AG04449 (cell line): ENCODE measurements at regions not wholly inside any gene's neighbourhood (a gene's known extent, or its start where the extent isn't known, plus 50 kb on each side); places are given as distances from the start of the nearest gene placed in this dataset.

Experiments
- CTCF ChIA-PET: fragments of 350-600 bp; formaldehyde crosslinking; extraction: SDS; loops from one replicate; lab custom pipeline; 2021; ENCODE audit warnings: antibody characterized with exemption; lab: Yijun Ruan, JAX
- POLR2A ChIA-PET: fragments of 400-600, 350-600 bp; formaldehyde crosslinking; extraction: SDS; loops from one replicate; lab custom pipeline; 2020; ENCODE audit warnings: antibody characterized with exemption, inconsistent platforms; lab: Yijun Ruan, JAX
- DNase-seq: peaks from one replicate; pipeline ENCODE4 v3.0.0-alpha.2; 2010; ENCODE audit warnings: low read depth, low spot score
- H3K4me3 ChIP-seq: 2 replicates; pipeline ENCODE4 v1.5.1; 2011; ENCODE audit warnings: low read depth, mild to moderate bottlenecking, control low read depth, low read length
- CTCF ChIP-seq: IDR thresholded peaks from one replicate; pipeline ENCODE4 v1.5.1; 2011; ENCODE audit warnings: mild to moderate bottlenecking, moderate library complexity, low read length, control low read depth, inconsistent platforms; ENCODE audit not compliant: insufficient read depth; ENCODE audit errors: missing control alignments

- DNase-seq: no peak
- CTCF ChIA-PET: interaction anchor here (2.5 to 3.4 kb wide), 2 partner anchors 74 to 160 kb away, joined by 10 to 12 read pairs; no protein-coding TSS in a partner anchor
- POLR2A ChIA-PET: interaction anchor here (0.6 kb wide), 2 partner anchors 15 to 122 kb away, joined by 3 to 5 read pairs; no protein-coding TSS in a partner anchor
- no peak overlapping the region for H3K4me3 ChIP-seq
- no peak for TF ChIP-seq CTCF
Measured at GRCh38 chr1:201634261-201634660, 95.3 kb downstream of the NAV1 start.

- no peak for TF ChIP-seq CTCF
- no peak overlapping the region for H3K4me3 ChIP-seq
- ChIA-PET POLR2A (interaction anchor here (1.0 to 1.1 kb wide), 3 partner anchors 11 to 54 kb away, joined by 3 to 5 read pairs (median 5); no protein-coding TSS in a partner anchor), CTCF (interaction anchor here (0.9 to 3.4 kb wide), 9 partner anchors 11 to 158 kb away, joined by 3 to 13 read pairs (median 4); no protein-coding TSS in a partner anchor)
- DNase-seq: no peak
Measured at GRCh38 chr1:201636097-201636496, 97.2 kb downstream of the NAV1 start.

GRCh38 chr1:201636510-201636971 is 97.6 kb downstream of the NAV1 start:
- no peak for TF ChIP-seq CTCF
- ChIA-PET CTCF (interaction anchor here (0.9 to 2.7 kb wide), 6 partner anchors 10 to 78 kb away, joined by 3 to 13 read pairs (median 3); no protein-coding TSS in a partner anchor), POLR2A (interaction anchor here (0.5 to 1.1 kb wide), 4 partner anchors 11 to 107 kb away, joined by 3 to 5 read pairs (median 4); no protein-coding TSS in a partner anchor)
- H3K4me3 ChIP-seq: no peak overlapping the region
- DNase-seq: no peak

GRCh38 chr1:201637282-201638079 is 98.6 kb downstream of the NAV1 start:
- POLR2A ChIA-PET: interaction anchor here (0.5 to 1.1 kb wide), 3 partner anchors 12 to 167 kb away, joined by 3 to 5 read pairs (median 4); no protein-coding TSS in a partner anchor
- CTCF ChIA-PET: interaction anchor here (0.9 to 4.3 kb wide), 7 partner anchors 10 to 79 kb away, joined by 3 to 13 read pairs (median 3); no protein-coding TSS in a partner anchor
- no peak for TF ChIP-seq CTCF
- DNase-seq: no peak
- no peak overlapping the region for H3K4me3 ChIP-seq

- POLR2A ChIA-PET: no interaction called here
- H3K4me3 ChIP-seq: no peak overlapping the region
- CTCF ChIA-PET: interaction anchor here (1.0 to 4.3 kb wide), 5 partner anchors 14 to 109 kb away, joined by 3 to 11 read pairs (median 4); no protein-coding TSS in a partner anchor
- no peak for TF ChIP-seq CTCF
- DNase-seq: no peak
Measured at GRCh38 chr1:201639391-201639790, 100.5 kb downstream of the NAV1 start.
